ENCODE measurements at regions not wholly inside any gene's neighbourhood (a gene's known extent, or its start where the extent isn't known, plus 50 kb on each side); places are given as distances from the start of the nearest gene placed in this dataset.
"Not testable (repeated sequence)": the region's sequence is repeated elsewhere in the genome, so short reads cannot be mapped to it uniquely, and the experiment has no call there.

DNA sequence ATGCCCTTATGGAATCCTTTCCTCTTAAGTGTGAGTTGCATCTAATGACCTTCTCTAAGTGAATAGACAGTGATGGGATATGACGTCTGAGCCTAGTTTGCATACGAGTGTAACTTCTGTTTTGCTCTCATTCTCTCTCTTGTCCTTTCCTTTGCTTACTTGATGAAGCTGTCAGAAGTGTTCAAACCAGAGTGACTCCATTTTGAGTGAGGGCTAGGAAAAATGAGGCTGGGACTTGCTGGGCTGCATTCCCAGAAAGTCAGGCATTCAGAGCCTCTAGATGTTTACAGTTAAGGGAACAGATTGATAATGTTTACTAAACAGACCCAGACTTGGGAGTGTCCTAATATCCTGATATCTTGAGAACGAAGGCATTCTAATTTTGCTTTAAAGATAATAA, 311.2 kb upstream of the SOX4 start:
- not testable (repeated sequence) for H3K36me3 Mint-ChIP-seq; H3K4me3 Mint-ChIP-seq; H3K27ac Mint-ChIP-seq; DNase-seq (ENCODE audit: low spot score in 2 of 2, unreplicated experiment in 2 of 2); H3K9me3 Mint-ChIP-seq; H3K27me3 Mint-ChIP-seq (ENCODE audit: low read depth)
- H3K4me1 Mint-ChIP-seq: peaks cover 39% of the 10 kb centered on the region

- TF ChIP-seq CTCF (IDR thresholded peaks at IDR 0.05; ENCODE audit: unreplicated experiment): no peak
- no peak overlapping the region for H3K27ac Mint-ChIP-seq
- peaks cover 24% of the 10 kb centered on the region for H3K4me1 Mint-ChIP-seq
- no peak for DNase-seq (ENCODE audit: low spot score in 2 of 2, unreplicated experiment in 2 of 2)
- H3K27me3 Mint-ChIP-seq (ENCODE audit: low read depth): no peaks in the 10 kb centered on the region
- H3K9me3 Mint-ChIP-seq: peaks cover 7% of the 10 kb centered on the region
- H3K36me3 Mint-ChIP-seq: no peaks in the 10 kb centered on the region
- no peak overlapping the region for H3K4me3 Mint-ChIP-seq
These were observed 309.4 kb upstream of the SOX4 start for GRCh38 chr6:21284166-21284565.

DNA sequence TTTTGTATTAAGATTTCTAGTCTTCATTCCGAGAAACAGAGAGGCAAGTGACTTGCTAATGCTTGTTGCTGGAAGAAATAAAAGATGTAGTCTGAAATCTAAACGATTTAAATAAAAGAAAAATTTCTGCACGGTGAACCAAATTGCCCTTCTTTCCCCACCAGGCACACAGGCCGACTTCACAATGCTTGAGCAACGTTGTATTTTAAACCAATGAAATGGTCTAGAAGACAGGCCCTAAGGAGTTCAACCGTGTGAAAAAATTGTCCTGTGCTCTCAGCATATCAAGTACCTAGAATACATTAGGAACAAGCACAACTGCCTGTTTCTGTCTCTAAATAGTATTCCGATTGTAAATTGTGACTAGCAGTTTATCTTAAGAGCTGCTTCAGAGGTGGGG, 308.8 kb upstream of the SOX4 start:
- no peak for DNase-seq (ENCODE audit: low spot score in 2 of 2, unreplicated experiment in 2 of 2)
- Mint-ChIP-seq H3K4me1 (peaks cover 24% of the 10 kb centered on the region), H3K27ac (no peak overlapping the region), H3K9me3 (peaks cover 5% of the 10 kb centered on the region), H3K4me3 (no peak overlapping the region), H3K27me3 (ENCODE audit: low read depth) (no peaks in the 10 kb centered on the region), H3K36me3 (no peaks in the 10 kb centered on the region)
- TF ChIP-seq CTCF (IDR thresholded peaks at IDR 0.05; ENCODE audit: unreplicated experiment): no peak

DNA sequence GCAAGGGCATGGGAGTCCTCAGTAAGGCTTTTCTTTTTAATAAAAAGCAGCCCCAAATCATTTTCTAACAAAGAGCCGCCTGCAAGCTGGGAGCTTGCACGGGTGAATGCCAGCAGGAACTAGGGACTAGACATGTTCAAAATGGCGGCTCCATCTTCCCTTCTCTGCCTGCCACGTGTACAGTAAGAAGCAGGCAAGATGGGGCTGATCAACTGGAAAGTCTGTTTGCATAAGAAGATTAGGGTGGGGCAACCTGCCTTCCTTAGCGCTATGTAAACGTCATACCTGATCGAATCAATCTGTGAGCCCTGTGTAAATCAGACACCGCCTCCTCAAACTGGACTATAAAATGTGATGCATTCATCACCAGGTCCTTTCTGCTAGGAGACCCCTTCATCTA, 299.4 kb upstream of the SOX4 start:
- Mint-ChIP-seq H3K4me1 (peaks cover 18% of the 10 kb centered on the region), H3K27me3 (ENCODE audit: low read depth) (no peaks in the 10 kb centered on the region), H3K9me3 (no peaks in the 10 kb centered on the region), H3K27ac (no peak overlapping the region), H3K36me3 (no peaks in the 10 kb centered on the region), H3K4me3 (no peak overlapping the region)
- TF ChIP-seq CTCF (IDR thresholded peaks at IDR 0.05; ENCODE audit: unreplicated experiment): no peak
- DNase-seq (ENCODE audit: low spot score in 2 of 2, unreplicated experiment in 2 of 2): no peak

- peaks cover 3% of the 10 kb centered on the region for H3K9me3 Mint-ChIP-seq
- no peaks in the 10 kb centered on the region for H3K36me3 Mint-ChIP-seq
- TF ChIP-seq CTCF (IDR thresholded peaks at IDR 0.05; ENCODE audit: unreplicated experiment): no peak
- no peaks in the 10 kb centered on the region for H3K27me3 Mint-ChIP-seq (ENCODE audit: low read depth)
- H3K4me1 Mint-ChIP-seq: peaks cover 20% of the 10 kb centered on the region
- peak overlapping the region; percentile 59 for H3K27ac Mint-ChIP-seq
- no peak overlapping the region for H3K4me3 Mint-ChIP-seq
- DNase-seq (ENCODE audit: low spot score in 2 of 2, unreplicated experiment in 2 of 2): no peak
These were observed 297.9 kb upstream of the SOX4 start for GRCh38 chr6:21295506-21296240.

DNA sequence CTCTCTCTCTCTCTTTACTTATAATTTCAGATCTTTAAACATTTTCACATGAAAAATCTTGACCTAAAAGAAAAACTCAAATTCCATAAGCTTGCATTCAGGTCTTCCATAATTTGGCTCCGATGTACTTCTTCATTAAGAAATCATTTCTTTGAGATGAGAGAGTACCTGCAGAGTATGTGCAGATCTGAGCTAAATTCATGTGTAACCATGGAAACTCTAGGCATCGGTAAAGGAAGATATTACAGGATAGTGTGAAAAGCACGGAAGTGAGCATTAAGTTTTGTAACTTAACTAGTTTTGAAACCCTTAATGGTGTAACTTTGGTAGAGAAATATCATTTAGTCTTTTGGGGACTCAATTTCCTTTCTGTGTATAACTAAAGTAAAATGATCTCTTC, 295.9 kb upstream of the SOX4 start:
- no peaks in the 10 kb centered on the region for H3K27me3 Mint-ChIP-seq (ENCODE audit: low read depth)
- peaks cover 20% of the 10 kb centered on the region for H3K4me1 Mint-ChIP-seq
- peaks cover 4% of the 10 kb centered on the region for H3K36me3 Mint-ChIP-seq
- H3K9me3 Mint-ChIP-seq: peaks cover 12% of the 10 kb centered on the region
- no peak for TF ChIP-seq CTCF (IDR thresholded peaks at IDR 0.05; ENCODE audit: unreplicated experiment)
- H3K27ac Mint-ChIP-seq: no peak overlapping the region
- H3K4me3 Mint-ChIP-seq: no peak overlapping the region
- no peak for DNase-seq (ENCODE audit: low spot score in 2 of 2, unreplicated experiment in 2 of 2)

All from mesothelial cell of epicardium (in vitro differentiated cells).